ENCODE measurements at regions not wholly inside any gene's neighbourhood (a gene's known extent, or its start where the extent isn't known, plus 50 kb on each side); places are given as distances from the start of the nearest gene placed in this dataset.

GRCh38 chr1:57881639-57882038, 457.8 kb upstream of the DAB1 start:
- no peak overlapping the region for H3K4me3 ChIP-seq

DNA sequence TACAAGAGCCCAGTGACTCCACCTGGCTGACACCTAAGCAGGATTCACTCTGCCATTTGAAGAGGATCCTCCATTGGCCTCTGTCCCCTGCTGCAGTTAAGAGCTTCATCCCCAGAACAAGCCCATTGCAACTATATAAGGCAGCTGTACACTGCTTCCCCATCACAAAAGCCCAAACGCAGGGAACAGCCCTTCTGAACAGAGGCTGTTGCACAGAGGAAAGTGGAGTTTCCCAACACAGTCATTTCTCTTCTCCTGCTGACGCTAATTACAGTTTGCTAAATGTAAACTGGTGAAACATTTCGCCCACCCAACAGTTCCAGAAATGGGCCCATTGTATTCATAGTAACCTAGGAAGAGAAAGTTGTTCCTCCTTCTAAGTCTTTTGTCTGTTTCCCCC, 455.8 kb upstream of the DAB1 start:
- no peak for TF ChIP-seq CTCF (IDR thresholded peaks at IDR 0.05)
- Histone ChIP-seq H3K4me1 (no peaks in the 10 kb centered on the region), H3K27me3 (no peaks in the 10 kb centered on the region), H3K27ac (no peak overlapping the region), H3K9me3 (no peaks in the 10 kb centered on the region), H3K4me3 (no peak overlapping the region), H3K36me3 (no peaks in the 10 kb centered on the region)
- intact Hi-C loops (cut with DNase I; ENCODE audit: low total_unique reads), result no loop called here
- no peak for DNase-seq

More at GRCh38 chr1:57881639-57882038, 457.8 kb upstream of the DAB1 start:
- intact Hi-C loops (cut with DNase I; ENCODE audit: low total_unique reads), result no loop called here
- Histone ChIP-seq H3K4me1 (no peaks in the 10 kb centered on the region), H3K27me3 (no peaks in the 10 kb centered on the region), H3K9me3 (no peaks in the 10 kb centered on the region), H3K27ac (no peak overlapping the region), H3K36me3 (no peaks in the 10 kb centered on the region)
- no peak for TF ChIP-seq CTCF (IDR thresholded peaks at IDR 0.05)
- DNase-seq, result no peak

- no peak for DNase-seq
- Histone ChIP-seq H3K27me3 (no peaks in the 10 kb centered on the region), H3K27ac (no peak overlapping the region), H3K36me3 (no peaks in the 10 kb centered on the region), H3K4me1 (no peaks in the 10 kb centered on the region), H3K4me3 (no peak overlapping the region), H3K9me3 (no peaks in the 10 kb centered on the region)
- intact Hi-C loops (cut with DNase I; ENCODE audit: low total_unique reads), result no loop called here
- TF ChIP-seq CTCF (IDR thresholded peaks at IDR 0.05), result no peak
These were observed 450.6 kb upstream of the DAB1 start for GRCh38 chr1:57874418-57874877.

DNA sequence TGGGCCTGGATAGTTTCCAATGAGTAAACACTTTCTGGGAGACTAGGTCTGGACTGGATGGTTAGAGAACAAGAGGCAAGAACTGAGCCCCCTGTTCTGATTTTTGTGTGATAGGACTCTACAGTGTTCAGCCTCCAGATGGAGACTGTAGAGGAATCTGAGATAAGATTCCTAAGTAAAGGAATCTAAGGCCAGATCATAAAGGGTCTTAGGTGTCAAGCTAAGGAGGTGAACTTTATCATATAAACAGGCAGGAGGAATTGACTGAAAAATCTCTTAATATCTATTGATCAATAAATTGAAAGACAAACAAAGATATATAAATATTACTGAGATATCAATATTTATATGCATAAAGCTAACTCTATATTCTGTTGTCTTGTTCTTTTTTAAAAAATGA, 449.1 kb upstream of the DAB1 start:
- H3K36me3 ChIP-seq, result no peaks in the 10 kb centered on the region
- no peaks in the 10 kb centered on the region for H3K4me1 ChIP-seq
- no peak for DNase-seq
- intact Hi-C loops (cut with DNase I; ENCODE audit: low total_unique reads), result no loop called here
- H3K27me3 ChIP-seq, result no peaks in the 10 kb centered on the region
- no peak overlapping the region for H3K27ac ChIP-seq
- no peak for TF ChIP-seq CTCF (IDR thresholded peaks at IDR 0.05)
- no peaks in the 10 kb centered on the region for H3K9me3 ChIP-seq
- H3K4me3 ChIP-seq, result no peak overlapping the region

- Histone ChIP-seq H3K27ac (no peak overlapping the region), H3K4me1 (no peaks in the 10 kb centered on the region), H3K9me3 (no peaks in the 10 kb centered on the region)
These were observed 445.0 kb upstream of the DAB1 start for GRCh38 chr1:57868908-57869307.

More at GRCh38 chr1:57868908-57869307, 445.0 kb upstream of the DAB1 start:
- no peak overlapping the region for H3K4me3 ChIP-seq
- no peak for DNase-seq
- intact Hi-C loops (cut with DNase I; ENCODE audit: low total_unique reads), result no loop called here
- TF ChIP-seq CTCF (IDR thresholded peaks at IDR 0.05), result no peak
- no peaks in the 10 kb centered on the region for H3K27me3 ChIP-seq
- no peaks in the 10 kb centered on the region for H3K36me3 ChIP-seq
